Renal cortex interstitium (tissue), 11 donors: ENCODE measurements at regions not wholly inside any gene's neighbourhood (a gene's known extent, or its start where the extent isn't known, plus 50 kb on each side); places are given as distances from the start of the nearest gene placed in this dataset.

Source experiments
- DNase-seq, 11 donors: peaks; one replicate each; pipeline ENCODE4 v3.0.0-alpha.2; 2013; ENCODE audit warnings: low read depth in 9 of 11, low spot score in 4 of 11; ENCODE audit errors: extremely low read depth in 1 of 11

- peak in 1 of 11 donors; percentile 19 for DNase-seq
Measured at GRCh38 chr9:27625751-27626150, 52.5 kb upstream of the C9orf72 start.

GRCh38 chr9:27626244-27627187 lies 53.2 kb upstream of the C9orf72 start:
- no peak for DNase-seq

GRCh38 chr9:27627188-27627564 lies 53.9 kb upstream of the C9orf72 start:
- DNase-seq: no peak

- no peak for DNase-seq
Measured at GRCh38 chr9:27628311-27628710, 55.0 kb upstream of the C9orf72 start.

GRCh38 chr9:27629425-27629824 lies 56.1 kb upstream of the C9orf72 start:
- DNase-seq: no peak

GRCh38 chr9:27632254-27632653 lies 59.0 kb upstream of the C9orf72 start:
- no peak for DNase-seq

GRCh38 chr9:27633764-27634163 lies 60.5 kb upstream of the C9orf72 start:
- DNase-seq: no peak

GRCh38 chr9:27634879-27635278 lies 61.6 kb upstream of the C9orf72 start:
- no peak for DNase-seq

GRCh38 chr9:27638716-27639115 lies 65.4 kb upstream of the C9orf72 start:
- DNase-seq: no peak

GRCh38 chr9:27645161-27645840 lies 72.0 kb upstream of the C9orf72 start:
- no peak for DNase-seq

GRCh38 chr9:27653246-27653645 lies 80.0 kb upstream of the C9orf72 start:
- DNase-seq: no peak

GRCh38 chr9:27653957-27654356 lies 80.7 kb upstream of the C9orf72 start:
- no peak for DNase-seq

GRCh38 chr9:27654629-27655285 lies 81.5 kb upstream of the C9orf72 start:
- DNase-seq: no peak

- DNase-seq: no peak
Measured at GRCh38 chr9:27655441-27655840, 82.2 kb upstream of the C9orf72 start.

- DNase-seq: no peak
Measured at GRCh38 chr9:27659001-27659400, 85.7 kb upstream of the C9orf72 start.

- no peak for DNase-seq
Measured at GRCh38 chr9:27659571-27659970, 86.3 kb upstream of the C9orf72 start.

GRCh38 chr9:27660148-27660547 lies 86.9 kb upstream of the C9orf72 start:
- DNase-seq: no peak

- DNase-seq: no peak
Measured at GRCh38 chr9:27663526-27663925, 90.2 kb upstream of the C9orf72 start.

GRCh38 chr9:27664121-27664779 lies 91.0 kb upstream of the C9orf72 start:
- no peak for DNase-seq
